ENCODE measurements at regions not wholly inside any gene's neighbourhood (a gene's known extent, or its start where the extent isn't known, plus 50 kb on each side); places are given as distances from the start of the nearest gene placed in this dataset.

GRCh38 chr2:128776461-128777195 is 458.0 kb upstream of the HS6ST1 start:
- DNase-seq (ENCODE audit: insufficient read length, low spot score, missing footprints) = peak; percentile 34
- H3K4me1 ChIP-seq (ENCODE audit: insufficient read depth, low read length) = no peaks in the 10 kb centered on the region
- no peak overlapping the region for H3K4me3 ChIP-seq (ENCODE audit: insufficient read depth, low read length)
- H3K9me3 ChIP-seq (ENCODE audit: low read depth, low read length) = no peaks in the 10 kb centered on the region
- H3K36me3 ChIP-seq (ENCODE audit: insufficient read depth, low read length) = no peaks in the 10 kb centered on the region
- no peak for TF ChIP-seq CTCF (IDR thresholded peaks at IDR 0.05; ENCODE audit: extremely low read depth, low read depth, low read length)
- no peak overlapping the region for H2AFZ ChIP-seq (ENCODE audit: low read length)
- no peak overlapping the region for H3K27ac ChIP-seq (ENCODE audit: low read depth, low read length)
- no peaks in the 10 kb centered on the region for H3K79me2 ChIP-seq (ENCODE audit: insufficient read depth, low read length)
- H4K20me1 ChIP-seq (ENCODE audit: insufficient read depth, low read length) = no peaks in the 10 kb centered on the region
- no peak overlapping the region for H3K4me2 ChIP-seq (ENCODE audit: insufficient read depth, low read length)
- no peaks in the 10 kb centered on the region for H3K27me3 ChIP-seq (ENCODE audit: insufficient read depth, low read length)

DNA sequence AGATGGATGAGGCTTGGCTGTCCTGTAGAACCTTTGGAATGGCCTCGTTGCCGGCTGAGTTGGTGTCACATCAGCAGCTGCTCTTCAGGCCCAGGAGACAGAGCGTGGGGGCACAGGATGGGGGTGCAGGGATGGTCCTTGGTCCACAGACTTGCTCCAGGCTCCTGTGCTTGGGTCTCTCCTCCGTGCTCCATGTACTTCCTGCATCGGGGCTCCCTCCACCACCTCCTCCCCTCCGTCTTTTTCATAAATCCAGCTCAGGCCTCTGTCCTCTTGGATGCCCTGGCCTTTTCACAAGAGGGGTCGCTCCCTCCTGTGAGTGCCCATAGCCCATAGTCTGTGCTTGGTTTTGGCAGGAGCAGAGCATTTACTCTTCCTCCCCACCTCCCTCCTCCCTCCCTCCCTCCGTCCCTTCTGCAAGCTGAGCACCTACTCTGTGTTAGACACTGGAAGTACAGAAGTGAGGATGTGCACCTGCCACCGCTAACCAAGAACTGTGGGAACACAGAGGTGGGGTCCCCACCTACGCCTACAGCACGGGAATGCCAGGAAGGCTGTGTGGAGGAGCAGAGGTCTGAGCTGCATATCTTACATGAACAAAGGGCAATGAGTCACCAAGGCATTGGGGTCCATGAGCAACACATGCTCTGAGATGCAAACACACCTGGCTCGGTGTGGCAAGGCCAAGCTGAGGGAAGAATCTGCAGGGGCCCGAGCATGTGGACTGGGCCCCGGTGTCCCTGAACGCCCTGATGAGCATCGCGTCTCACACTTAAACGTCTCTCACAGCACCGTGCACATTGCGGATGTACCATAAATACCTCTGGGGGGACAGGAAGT is 458.7 kb upstream of the HS6ST1 start:
- Histone ChIP-seq H3K4me1 (ENCODE audit: insufficient read depth, low read length) (no peaks in the 10 kb centered on the region), H3K9me3 (ENCODE audit: low read depth, low read length) (no peaks in the 10 kb centered on the region), H4K20me1 (ENCODE audit: insufficient read depth, low read length) (no peaks in the 10 kb centered on the region), H3K79me2 (ENCODE audit: insufficient read depth, low read length) (no peaks in the 10 kb centered on the region), H3K4me3 (ENCODE audit: insufficient read depth, low read length) (no peak overlapping the region), H3K4me2 (ENCODE audit: insufficient read depth, low read length) (no peak overlapping the region), H2AFZ (ENCODE audit: low read length) (no peak overlapping the region), H3K27ac (ENCODE audit: low read depth, low read length) (no peak overlapping the region), H3K27me3 (ENCODE audit: insufficient read depth, low read length) (no peaks in the 10 kb centered on the region), H3K36me3 (ENCODE audit: insufficient read depth, low read length) (no peaks in the 10 kb centered on the region)
- TF ChIP-seq CTCF (IDR thresholded peaks at IDR 0.05; ENCODE audit: extremely low read depth, low read depth, low read length) = no peak
- peak; percentile 60 for DNase-seq (ENCODE audit: insufficient read length, low spot score, missing footprints)

DNA sequence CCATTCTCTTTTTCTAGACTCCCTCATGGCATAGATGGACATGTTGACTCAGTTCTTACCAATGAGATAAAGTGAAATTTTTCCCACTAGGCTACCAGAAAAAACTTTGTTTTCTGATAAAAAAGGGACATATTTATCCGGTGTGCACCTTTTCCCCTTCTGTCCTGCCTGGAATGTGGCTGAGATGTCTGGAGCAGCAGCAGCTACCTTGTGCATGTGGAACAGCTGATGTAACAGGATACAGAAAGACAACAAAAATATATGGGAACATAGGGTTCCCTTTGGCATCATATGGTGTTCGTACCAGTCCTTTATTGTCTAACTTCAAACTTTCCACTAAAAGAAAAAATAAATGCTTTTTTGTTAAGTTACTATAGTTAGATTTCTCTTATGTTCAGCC is 460.2 kb upstream of the HS6ST1 start:
- no peak overlapping the region for H3K4me3 ChIP-seq (ENCODE audit: insufficient read depth, low read length)
- H3K79me2 ChIP-seq (ENCODE audit: insufficient read depth, low read length) = no peaks in the 10 kb centered on the region
- no peak overlapping the region for H2AFZ ChIP-seq (ENCODE audit: low read length)
- H3K9me3 ChIP-seq (ENCODE audit: low read depth, low read length) = no peaks in the 10 kb centered on the region
- no peaks in the 10 kb centered on the region for H3K4me1 ChIP-seq (ENCODE audit: insufficient read depth, low read length)
- no peaks in the 10 kb centered on the region for H3K36me3 ChIP-seq (ENCODE audit: insufficient read depth, low read length)
- no peaks in the 10 kb centered on the region for H3K27me3 ChIP-seq (ENCODE audit: insufficient read depth, low read length)
- H4K20me1 ChIP-seq (ENCODE audit: insufficient read depth, low read length) = no peaks in the 10 kb centered on the region
- no peak overlapping the region for H3K4me2 ChIP-seq (ENCODE audit: insufficient read depth, low read length)
- TF ChIP-seq CTCF (IDR thresholded peaks at IDR 0.05; ENCODE audit: extremely low read depth, low read depth, low read length) = no peak
- H3K27ac ChIP-seq (ENCODE audit: low read depth, low read length) = no peak overlapping the region
- peak; percentile 30 for DNase-seq (ENCODE audit: insufficient read length, low spot score, missing footprints)
